ENCODE measurements at regions not wholly inside any gene's neighbourhood (a gene's known extent, or its start where the extent isn't known, plus 50 kb on each side); places are given as distances from the start of the nearest gene placed in this dataset.

- Histone ChIP-seq H4K20me1 (ENCODE audit: low read length) (no peaks in the 10 kb centered on the region), H3K27ac (ENCODE audit: low read length) (no peak overlapping the region), H3K36me3 (ENCODE audit: low read depth, low read length) (no peaks in the 10 kb centered on the region), H3K79me2 (ENCODE audit: low read length) (no peaks in the 10 kb centered on the region), H3K9me3 (ENCODE audit: low read length) (peaks cover 23% of the 10 kb centered on the region), H2AFZ (ENCODE audit: low read length) (no peak overlapping the region), H3K9ac (ENCODE audit: low read length) (no peak overlapping the region), H3K4me2 (ENCODE audit: low read length) (no peak overlapping the region), H3K9me2 (replicated peaks; ENCODE audit: low read length) (no peaks in the 10 kb centered on the region), H3K4me1 (ENCODE audit: insufficient read depth, low read length) (no peaks in the 10 kb centered on the region), H3K27me3 (ENCODE audit: low read length) (no peaks in the 10 kb centered on the region), H3K4me3 (ENCODE audit: low read length) (no peak overlapping the region), H3F3A (ENCODE audit: low read length, unreplicated experiment) (no peaks in the 10 kb centered on the region)
- ATAC-seq (no peak), DNase-seq (no peak)
- ChIA-PET POLR2A (ENCODE audit: unreplicated experiment) (no interaction called here), CTCF (no interaction called here)
- BruUV-seq (replicated peaks): no TSS peak
- intact Hi-C loops (cut with micrococcal nuclease): no loop called here
- TF ChIP-seq, protein P1, sequence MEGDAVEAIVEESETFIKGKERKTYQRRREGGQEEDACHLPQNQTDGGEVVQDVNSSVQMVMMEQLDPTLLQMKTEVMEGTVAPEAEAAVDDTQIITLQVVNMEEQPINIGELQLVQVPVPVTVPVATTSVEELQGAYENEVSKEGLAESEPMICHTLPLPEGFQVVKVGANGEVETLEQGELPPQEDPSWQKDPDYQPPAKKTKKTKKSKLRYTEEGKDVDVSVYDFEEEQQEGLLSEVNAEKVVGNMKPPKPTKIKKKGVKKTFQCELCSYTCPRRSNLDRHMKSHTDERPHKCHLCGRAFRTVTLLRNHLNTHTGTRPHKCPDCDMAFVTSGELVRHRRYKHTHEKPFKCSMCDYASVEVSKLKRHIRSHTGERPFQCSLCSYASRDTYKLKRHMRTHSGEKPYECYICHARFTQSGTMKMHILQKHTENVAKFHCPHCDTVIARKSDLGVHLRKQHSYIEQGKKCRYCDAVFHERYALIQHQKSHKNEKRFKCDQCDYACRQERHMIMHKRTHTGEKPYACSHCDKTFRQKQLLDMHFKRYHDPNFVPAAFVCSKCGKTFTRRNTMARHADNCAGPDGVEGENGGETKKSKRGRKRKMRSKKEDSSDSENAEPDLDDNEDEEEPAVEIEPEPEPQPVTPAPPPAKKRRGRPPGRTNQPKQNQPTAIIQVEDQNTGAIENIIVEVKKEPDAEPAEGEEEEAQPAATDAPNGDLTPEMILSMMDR (conservative IDR thresholded peaks at IDR 0.05; ENCODE audit: low read depth, low read length): no peak
- no peak for TF ChIP-seq EZH2 (IDR thresholded peaks at IDR 0.05; ENCODE audit: low read length, unreplicated experiment)
- no peak for TF ChIP-seq EZH2phosphoT487 (IDR thresholded peaks at IDR 0.05; ENCODE audit: borderline replicate concordance, low read length)
These were observed 661.6 kb downstream of the DHX35 start for GRCh38 chr20:39623584-39624234.

DNA sequence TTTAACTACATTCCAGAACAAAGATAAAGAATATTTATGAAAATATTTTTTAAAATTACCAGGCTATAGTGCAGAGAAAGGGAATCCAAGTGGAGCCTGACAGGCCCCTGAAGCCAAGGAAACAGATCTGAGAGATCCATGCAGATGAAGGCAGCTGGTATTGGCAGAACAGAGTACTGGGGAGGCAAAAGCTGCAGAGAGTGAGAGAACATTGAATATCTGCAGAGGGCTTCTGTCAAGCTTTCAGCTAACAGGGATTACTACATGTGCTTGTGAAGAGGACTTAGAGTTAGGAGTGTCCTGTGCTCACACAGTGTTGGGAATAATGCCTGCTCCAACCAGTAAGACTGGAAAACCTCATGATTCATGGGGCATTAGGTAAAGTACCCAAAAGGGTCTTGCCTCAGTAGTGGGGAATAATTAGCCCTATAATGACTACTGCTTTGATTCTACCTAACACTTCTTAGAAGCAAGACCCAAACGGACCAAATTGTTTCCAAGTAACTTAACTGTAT, 657.2 kb downstream of the DHX35 start:
- no peak for DNase-seq
- Histone ChIP-seq H4K20me1 (ENCODE audit: low read length) (no peaks in the 10 kb centered on the region), H3K27me3 (ENCODE audit: low read length) (no peaks in the 10 kb centered on the region), H3K79me2 (ENCODE audit: low read length) (no peaks in the 10 kb centered on the region), H3K4me2 (ENCODE audit: low read length) (no peak overlapping the region), H3K4me1 (ENCODE audit: insufficient read depth, low read length) (no peaks in the 10 kb centered on the region), H3K36me3 (ENCODE audit: low read depth, low read length) (no peaks in the 10 kb centered on the region), H3K9ac (ENCODE audit: low read length) (no peak overlapping the region), H2AFZ (ENCODE audit: low read length) (no peak overlapping the region), H3K4me3 (ENCODE audit: low read length) (no peak overlapping the region), H3K27ac (ENCODE audit: low read length) (no peak overlapping the region), H3K9me3 (ENCODE audit: low read length) (peaks cover 14% of the 10 kb centered on the region), H3K9me2 (replicated peaks; ENCODE audit: low read length) (no peaks in the 10 kb centered on the region), H3F3A (ENCODE audit: low read length, unreplicated experiment) (no peaks in the 10 kb centered on the region)
- no peak for ATAC-seq
- POLR2A ChIA-PET (ENCODE audit: unreplicated experiment): no interaction called here
- no peak for TF ChIP-seq EZH2 (IDR thresholded peaks at IDR 0.05; ENCODE audit: low read length, unreplicated experiment)
- TF ChIP-seq, protein P1 (conservative IDR thresholded peaks at IDR 0.05; ENCODE audit: low read depth, low read length): no peak
- no peak for TF ChIP-seq EZH2phosphoT487 (IDR thresholded peaks at IDR 0.05; ENCODE audit: borderline replicate concordance, low read length)
- intact Hi-C loops (cut with micrococcal nuclease): no loop called here
- CTCF ChIA-PET: no interaction called here
- no TSS peak for BruUV-seq (replicated peaks)

DNA sequence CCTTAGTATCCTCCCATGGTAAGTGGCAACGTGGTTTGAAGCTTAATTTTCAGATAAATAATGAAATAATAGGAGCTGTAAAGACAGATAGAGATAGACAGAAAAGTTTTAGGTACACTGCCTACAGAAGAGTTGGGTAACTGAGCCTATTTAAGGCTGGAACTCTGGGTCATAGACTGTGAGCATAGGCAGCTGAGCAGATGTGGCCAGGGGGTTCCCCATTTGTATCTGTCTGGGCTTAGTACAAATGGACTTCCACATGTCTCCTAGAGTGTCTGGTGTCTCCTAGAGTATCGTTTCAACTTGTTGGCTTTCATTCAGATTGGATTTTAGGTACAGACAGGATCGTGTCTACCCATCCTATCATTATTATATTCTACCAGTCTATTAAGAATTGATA, 649.8 kb downstream of the DHX35 start:
- Histone ChIP-seq H3K4me1 (ENCODE audit: insufficient read depth, low read length) (no peaks in the 10 kb centered on the region), H3K9ac (ENCODE audit: low read length) (no peak overlapping the region), H3K27me3 (ENCODE audit: low read length) (no peaks in the 10 kb centered on the region), H2AFZ (ENCODE audit: low read length) (no peak overlapping the region), H3K27ac (ENCODE audit: low read length) (no peak overlapping the region), H4K20me1 (ENCODE audit: low read length) (no peaks in the 10 kb centered on the region), H3K4me3 (ENCODE audit: low read length) (no peak overlapping the region), H3K79me2 (ENCODE audit: low read length) (no peaks in the 10 kb centered on the region), H3K9me3 (ENCODE audit: low read length) (peaks cover 12% of the 10 kb centered on the region; the same call in 1 of the 2 replicates), H3K4me2 (ENCODE audit: low read length) (no peak overlapping the region), H3K9me2 (replicated peaks; ENCODE audit: low read length) (no peaks in the 10 kb centered on the region), H3F3A (ENCODE audit: low read length, unreplicated experiment) (no peaks in the 10 kb centered on the region), H3K36me3 (ENCODE audit: low read depth, low read length) (no peaks in the 10 kb centered on the region)
- intact Hi-C loops (cut with micrococcal nuclease): no loop called here
- ChIA-PET CTCF (no interaction called here), POLR2A (ENCODE audit: unreplicated experiment) (no interaction called here)
- ATAC-seq (no peak), DNase-seq (no peak)
- TF ChIP-seq EZH2phosphoT487 (IDR thresholded peaks at IDR 0.05; ENCODE audit: borderline replicate concordance, low read length) (no peak), EZH2 (IDR thresholded peaks at IDR 0.05; ENCODE audit: low read length, unreplicated experiment) (no peak)
- TF ChIP-seq, protein P1 (conservative IDR thresholded peaks at IDR 0.05; ENCODE audit: low read depth, low read length): no peak
- no TSS peak for BruUV-seq (replicated peaks)
